Astrocyte of the cerebellum (primary cell): ENCODE measurements at regions not wholly inside any gene's neighbourhood (a gene's known extent, or its start where the extent isn't known, plus 50 kb on each side); places are given as distances from the start of the nearest gene placed in this dataset.
"Not testable (repeated sequence)": the region's sequence is repeated elsewhere in the genome, so short reads cannot be mapped to it uniquely, and the experiment has no call there.

ENCODE experiments used
- DNase-seq: peaks from one replicate; pipeline ENCODE4 v3.0.0-alpha.2; 2011; ENCODE audit warnings: low read depth
- H3K4me3 ChIP-seq: 2 replicates; pipeline ENCODE4 v1.5.1; 2011; ENCODE audit warnings: mild to moderate bottlenecking, low read depth, low read length, moderate library complexity
- in situ Hi-C: cut with HindIII; loops from 2 replicates; pipeline ENCODE4 v1.10.0; 2017; ENCODE audit warnings: low sequenced_read_pairs
- TF ChIP-seq, protein P1 (sequence below): IDR thresholded peaks from 2 replicates; pipeline ENCODE4 v1.5.1; 2012; ENCODE audit warnings: low read length, low read depth, moderate library complexity, mild to moderate bottlenecking; ENCODE audit errors: missing control alignments

DNA sequence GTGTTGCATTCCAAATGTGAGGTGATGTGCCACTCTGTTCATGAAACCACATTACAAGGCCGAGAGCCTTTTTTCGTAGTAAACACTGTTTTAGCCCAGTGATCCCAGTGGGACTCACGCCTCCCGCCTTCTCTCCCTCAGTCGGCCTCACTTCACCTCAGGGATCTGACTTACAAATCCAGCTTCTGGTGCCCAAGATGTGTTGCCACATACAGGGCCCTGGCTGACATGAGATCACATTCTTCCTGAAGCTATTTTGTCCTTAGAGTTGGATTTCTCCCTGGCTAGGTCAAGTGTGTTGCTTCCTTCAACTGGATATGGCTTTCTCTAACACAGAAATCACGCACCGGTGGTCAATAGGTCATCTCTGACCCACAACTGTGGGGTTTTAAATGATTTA lies 354.7 kb downstream of the FBXW7 start:
- H3K4me3 ChIP-seq, result no peak overlapping the region
- in situ Hi-C loops, result no loop called here
- TF ChIP-seq, protein P1, sequence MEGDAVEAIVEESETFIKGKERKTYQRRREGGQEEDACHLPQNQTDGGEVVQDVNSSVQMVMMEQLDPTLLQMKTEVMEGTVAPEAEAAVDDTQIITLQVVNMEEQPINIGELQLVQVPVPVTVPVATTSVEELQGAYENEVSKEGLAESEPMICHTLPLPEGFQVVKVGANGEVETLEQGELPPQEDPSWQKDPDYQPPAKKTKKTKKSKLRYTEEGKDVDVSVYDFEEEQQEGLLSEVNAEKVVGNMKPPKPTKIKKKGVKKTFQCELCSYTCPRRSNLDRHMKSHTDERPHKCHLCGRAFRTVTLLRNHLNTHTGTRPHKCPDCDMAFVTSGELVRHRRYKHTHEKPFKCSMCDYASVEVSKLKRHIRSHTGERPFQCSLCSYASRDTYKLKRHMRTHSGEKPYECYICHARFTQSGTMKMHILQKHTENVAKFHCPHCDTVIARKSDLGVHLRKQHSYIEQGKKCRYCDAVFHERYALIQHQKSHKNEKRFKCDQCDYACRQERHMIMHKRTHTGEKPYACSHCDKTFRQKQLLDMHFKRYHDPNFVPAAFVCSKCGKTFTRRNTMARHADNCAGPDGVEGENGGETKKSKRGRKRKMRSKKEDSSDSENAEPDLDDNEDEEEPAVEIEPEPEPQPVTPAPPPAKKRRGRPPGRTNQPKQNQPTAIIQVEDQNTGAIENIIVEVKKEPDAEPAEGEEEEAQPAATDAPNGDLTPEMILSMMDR, result no peak
- DNase-seq, result no peak

DNA sequence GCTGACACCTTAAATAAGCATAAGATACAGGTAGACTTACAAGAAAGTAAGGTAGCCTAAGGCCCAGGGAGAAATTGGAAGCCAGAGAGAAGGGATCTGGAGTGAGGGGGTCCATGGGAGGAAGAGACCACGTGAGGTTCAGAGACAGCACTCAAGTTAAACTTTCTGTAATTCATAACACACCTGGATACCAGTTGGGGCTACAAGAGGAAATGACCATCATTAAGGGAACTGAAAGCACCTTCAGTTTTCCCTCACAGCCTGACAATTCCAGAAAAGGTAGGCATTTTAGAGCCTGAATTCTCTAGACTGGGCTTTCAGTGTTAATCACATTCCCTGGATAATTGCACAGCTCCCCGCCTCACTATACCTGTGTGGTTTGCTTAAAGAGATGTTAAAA lies 355.5 kb downstream of the FBXW7 start:
- DNase-seq, result no peak
- TF ChIP-seq, protein P1, result no peak

DNA sequence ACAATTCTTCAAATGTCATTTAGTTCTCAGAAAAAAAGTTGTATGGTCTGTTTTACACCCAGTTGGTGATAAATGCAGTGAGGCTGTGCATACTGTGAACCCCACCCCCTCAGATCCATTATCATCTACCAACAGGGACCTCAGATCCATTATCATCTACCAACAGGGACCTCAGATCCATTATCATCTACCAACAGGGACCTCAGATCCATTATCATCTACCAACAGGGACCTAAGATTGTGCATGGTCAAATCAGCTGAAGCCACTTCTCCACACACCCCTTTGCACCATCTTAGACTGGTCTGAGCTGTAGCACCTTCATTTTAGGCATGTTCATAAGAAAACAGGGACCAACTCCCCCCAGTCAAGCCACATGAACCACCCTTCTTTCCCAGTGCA lies 358.4 kb downstream of the FBXW7 start:
- H3K4me3 ChIP-seq, in situ Hi-C loops, DNase-seq: not testable (repeated sequence)

More for the DNA sequence above, 355.5 kb downstream of the FBXW7 start:
- H3K4me3 ChIP-seq, result no peak overlapping the region
- in situ Hi-C loops, result no loop called here

DNA sequence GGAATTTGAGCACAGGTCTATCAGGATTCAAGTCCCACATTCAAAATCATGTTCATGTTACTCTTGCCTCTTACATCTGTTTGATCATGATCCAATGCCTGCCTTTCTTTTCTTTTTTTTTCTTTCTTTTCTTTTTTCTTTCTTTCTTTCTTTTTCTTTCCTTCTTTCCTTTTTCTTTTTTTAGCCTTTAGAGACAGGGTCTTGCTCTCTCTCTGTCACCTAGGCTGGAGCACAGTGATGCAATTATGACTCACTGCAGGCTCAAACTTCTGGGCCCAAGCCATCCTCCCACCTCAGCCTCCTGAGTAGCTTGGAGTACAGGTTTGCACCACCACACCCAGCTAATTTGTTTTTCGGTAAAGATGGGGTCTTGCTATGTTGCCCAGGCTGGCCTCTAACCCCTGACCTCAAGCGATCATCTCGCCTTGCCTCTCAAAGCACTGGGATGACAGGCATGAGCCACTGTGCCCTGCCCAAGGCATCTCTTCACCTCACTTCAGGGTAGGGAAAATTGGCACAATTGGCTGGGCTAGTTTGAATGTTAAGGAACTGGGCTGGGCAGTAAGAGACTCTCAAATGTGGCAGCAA lies 359.2 kb downstream of the FBXW7 start:
- in situ Hi-C loops, result no loop called here
- TF ChIP-seq, protein P1, result no peak
- DNase-seq, result no peak

DNA sequence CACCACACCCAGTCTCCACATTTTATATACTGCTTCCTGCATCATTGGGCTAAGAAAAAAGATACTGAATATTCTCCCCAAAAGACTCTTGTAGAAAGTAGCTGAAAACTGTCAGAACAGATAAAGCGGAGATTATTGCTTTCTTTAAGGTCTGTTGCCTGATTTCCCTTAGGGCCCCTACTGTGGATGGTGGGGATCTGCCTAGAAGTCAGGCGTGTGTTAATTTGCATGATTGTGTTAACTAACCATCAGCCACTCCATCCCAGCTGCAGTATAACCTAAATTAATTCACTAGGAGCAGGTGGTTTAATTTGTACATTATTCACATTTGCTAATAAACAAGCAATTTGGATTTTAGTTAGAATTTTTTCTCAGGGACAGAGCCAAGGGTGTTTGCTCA lies 360.3 kb downstream of the FBXW7 start:
- H3K4me3 ChIP-seq, result no peak overlapping the region
- in situ Hi-C loops, result no loop called here
- no peak for DNase-seq
- TF ChIP-seq, protein P1, result no peak

More for the DNA sequence above, 359.2 kb downstream of the FBXW7 start:
- H3K4me3 ChIP-seq, result no peak overlapping the region

DNA sequence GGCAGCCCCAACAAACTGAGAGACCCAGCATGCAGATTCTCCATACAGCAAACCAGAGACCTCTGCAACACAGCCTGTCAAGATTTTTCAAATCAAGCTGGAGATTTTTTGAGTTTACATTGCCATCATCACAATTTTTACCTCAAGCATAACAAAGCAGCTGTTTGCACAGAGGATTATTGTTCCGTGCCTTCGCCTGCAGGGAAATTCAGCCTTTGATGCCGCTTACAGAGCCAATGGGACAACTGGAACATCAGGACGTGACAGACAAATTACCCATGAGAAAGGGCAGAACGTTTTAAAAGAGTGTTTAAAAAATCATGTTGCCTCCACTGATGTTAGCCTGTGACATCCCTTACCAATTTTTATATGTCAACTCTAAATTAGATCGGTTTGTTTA lies 363.7 kb downstream of the FBXW7 start:
- H3K4me3 ChIP-seq, result no peak overlapping the region
- in situ Hi-C loops, result no loop called here
- no peak for DNase-seq
- TF ChIP-seq, protein P1, result no peak

DNA sequence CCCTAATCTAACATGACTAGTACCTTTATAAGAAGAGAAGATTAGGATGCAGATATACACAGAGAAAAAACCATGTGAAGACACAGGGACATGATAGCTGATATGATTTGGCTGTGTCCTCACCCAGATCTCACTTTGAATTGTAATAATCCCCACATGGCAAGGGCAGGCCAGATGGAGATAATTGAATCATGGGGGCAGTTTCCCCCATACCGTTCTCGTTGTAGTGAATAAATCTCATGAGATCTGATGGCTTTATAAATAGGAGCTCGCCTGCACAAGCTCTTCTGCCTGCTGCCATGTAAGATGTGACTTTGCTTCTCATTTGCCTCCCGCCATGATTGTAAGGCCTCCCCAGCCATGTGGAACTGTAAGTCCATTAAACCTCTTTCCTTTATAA lies 364.3 kb downstream of the FBXW7 start:
- H3K4me3 ChIP-seq, result no peak overlapping the region
- DNase-seq, result no peak
- in situ Hi-C loops, result no loop called here
- TF ChIP-seq, protein P1, result no peak
